WTC11 (cell line): ENCODE measurements at regions not wholly inside any gene's neighbourhood (a gene's known extent, or its start where the extent isn't known, plus 50 kb on each side); places are given as distances from the start of the nearest gene placed in this dataset.

Source experiments
- ATAC-seq: fragments of 200-7000 bp; cut with Tn5 transposase; 2 replicates; pipeline ENCODE4 v1.10.0; 2021; ENCODE audit warnings: mild to moderate bottlenecking, moderate library complexity
- CTCF ChIA-PET: fragments of 300-600 bp; sonication (Branson Sonifier 250); formaldehyde crosslinking; loops from one replicate; lab custom pipeline; 2021; ENCODE audit warnings: antibody characterized with exemption; lab: Charles Lee
- POLR2A ChIA-PET: fragments of 350-600 bp; sonication (Branson Sonifier 250); formaldehyde crosslinking; loops from one replicate; lab custom pipeline; 2021; ENCODE audit warnings: antibody characterized with exemption; lab: Charles Lee
- DNase-seq: peaks from one replicate; pipeline ENCODE4 v3.0.0; 2021; ENCODE audit warnings: low spot score
- H3K27ac Mint-ChIP-seq: 2 replicates; pipeline ENCODE4 v1.8.0; 2021; ENCODE audit warnings: mixed read lengths
- H3K27me3 Mint-ChIP-seq: 2 replicates; pipeline ENCODE4 v1.8.0; 2021; ENCODE audit warnings: low read depth, mild to moderate bottlenecking, moderate library complexity, mixed read lengths
- H3K36me3 Mint-ChIP-seq: 2 replicates; pipeline ENCODE4 v1.8.0; 2021; ENCODE audit warnings: mixed read lengths
- H3K4me1 Mint-ChIP-seq: 2 replicates; pipeline ENCODE4 v1.8.0; 2022; ENCODE audit warnings: mixed read lengths
- H3K4me3 Mint-ChIP-seq: 2 replicates; pipeline ENCODE4 v1.8.0; 2021; ENCODE audit warnings: mild to moderate bottlenecking, moderate library complexity, mixed read lengths
- H3K9me3 Mint-ChIP-seq: 2 replicates; pipeline ENCODE4 v1.8.0; 2021; ENCODE audit warnings: mixed read lengths
- AFF4 ChIP-seq: sonication (generic); formaldehyde crosslinking; IDR thresholded peaks from 2 replicates; pipeline ENCODE4 v1.8.1; 2023; ENCODE audit warnings: mild to moderate bottlenecking, missing genetic modification reagents, borderline replicate concordance
- CREM ChIP-seq: sonication (generic); formaldehyde crosslinking; IDR thresholded peaks from 2 replicates; pipeline ENCODE4 v1.8.1; 2022; ENCODE audit warnings: mild to moderate bottlenecking, missing genetic modification reagents, moderate library complexity
- GABPB1 ChIP-seq: sonication (generic); formaldehyde crosslinking; IDR thresholded peaks from 2 replicates; pipeline ENCODE4 v1.8.1; 2023; ENCODE audit warnings: mild to moderate bottlenecking, missing genetic modification reagents
- NR1H2 ChIP-seq: sonication (generic); formaldehyde crosslinking; IDR thresholded peaks from 2 replicates; pipeline ENCODE4 v1.9.0; 2021; ENCODE audit warnings: mild to moderate bottlenecking, moderate library complexity, missing genetic modification reagents
- NR3C1 ChIP-seq: sonication (generic); formaldehyde crosslinking; conservative IDR thresholded peaks from 2 replicates; pipeline ENCODE4 v1.8.1; 2023; ENCODE audit warnings: low read depth, mild to moderate bottlenecking, missing genetic modification reagents
- PRDM15 ChIP-seq: sonication (generic); formaldehyde crosslinking; IDR thresholded peaks from 2 replicates; pipeline ENCODE4 v1.8.0; 2022; ENCODE audit warnings: missing genetic modification reagents
- TCF7 ChIP-seq: sonication (generic); formaldehyde crosslinking; IDR thresholded peaks from 2 replicates; pipeline ENCODE4 v1.8.0; 2022; ENCODE audit warnings: mild to moderate bottlenecking, low read depth, missing genetic modification reagents, moderate library complexity
- ZNF232 ChIP-seq: sonication (generic); formaldehyde crosslinking; IDR thresholded peaks from 2 replicates; pipeline ENCODE4 v1.8.0; 2022; ENCODE audit warnings: mild to moderate bottlenecking, missing genetic modification reagents
- TF ChIP-seq, protein P1 (sequence below): sonication (generic); formaldehyde crosslinking; IDR thresholded peaks from 2 replicates; pipeline ENCODE4 v1.8.1; 2023; ENCODE audit warnings: mild to moderate bottlenecking, missing genetic modification reagents
- TF ChIP-seq, protein P2 (sequence below): sonication (generic); formaldehyde crosslinking; IDR thresholded peaks from 2 replicates; pipeline ENCODE4 v1.8.0; 2023; ENCODE audit warnings: mild to moderate bottlenecking, missing genetic modification reagents
- TF ChIP-seq, protein P3 (sequence below): fragments of 250-450 bp; sonication (Bioruptor Pico); IDR thresholded peaks from 2 replicates; pipeline ENCODE4 v1.9.0; 2021; ENCODE audit warnings: mild to moderate bottlenecking

GRCh38 chr4:85406185-85406584 is 68.8 kb upstream of the ARHGAP24 start:
- TF ChIP-seq CREM (CRISPR knock-in tag) (no peak), AFF4 (CRISPR knock-in tag) (no peak), PRDM15 (CRISPR knock-in tag) (no peak), GABPB1 (CRISPR knock-in tag) (no peak), NR1H2 (no peak), TCF7 (no peak), NR3C1 (CRISPR knock-in tag) (no peak), ZNF232 (CRISPR knock-in tag) (no peak)
- TF ChIP-seq, protein P1, sequence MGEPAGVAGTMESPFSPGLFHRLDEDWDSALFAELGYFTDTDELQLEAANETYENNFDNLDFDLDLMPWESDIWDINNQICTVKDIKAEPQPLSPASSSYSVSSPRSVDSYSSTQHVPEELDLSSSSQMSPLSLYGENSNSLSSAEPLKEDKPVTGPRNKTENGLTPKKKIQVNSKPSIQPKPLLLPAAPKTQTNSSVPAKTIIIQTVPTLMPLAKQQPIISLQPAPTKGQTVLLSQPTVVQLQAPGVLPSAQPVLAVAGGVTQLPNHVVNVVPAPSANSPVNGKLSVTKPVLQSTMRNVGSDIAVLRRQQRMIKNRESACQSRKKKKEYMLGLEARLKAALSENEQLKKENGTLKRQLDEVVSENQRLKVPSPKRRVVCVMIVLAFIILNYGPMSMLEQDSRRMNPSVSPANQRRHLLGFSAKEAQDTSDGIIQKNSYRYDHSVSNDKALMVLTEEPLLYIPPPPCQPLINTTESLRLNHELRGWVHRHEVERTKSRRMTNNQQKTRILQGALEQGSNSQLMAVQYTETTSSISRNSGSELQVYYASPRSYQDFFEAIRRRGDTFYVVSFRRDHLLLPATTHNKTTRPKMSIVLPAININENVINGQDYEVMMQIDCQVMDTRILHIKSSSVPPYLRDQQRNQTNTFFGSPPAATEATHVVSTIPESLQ: no peak
- TF ChIP-seq, protein P2, sequence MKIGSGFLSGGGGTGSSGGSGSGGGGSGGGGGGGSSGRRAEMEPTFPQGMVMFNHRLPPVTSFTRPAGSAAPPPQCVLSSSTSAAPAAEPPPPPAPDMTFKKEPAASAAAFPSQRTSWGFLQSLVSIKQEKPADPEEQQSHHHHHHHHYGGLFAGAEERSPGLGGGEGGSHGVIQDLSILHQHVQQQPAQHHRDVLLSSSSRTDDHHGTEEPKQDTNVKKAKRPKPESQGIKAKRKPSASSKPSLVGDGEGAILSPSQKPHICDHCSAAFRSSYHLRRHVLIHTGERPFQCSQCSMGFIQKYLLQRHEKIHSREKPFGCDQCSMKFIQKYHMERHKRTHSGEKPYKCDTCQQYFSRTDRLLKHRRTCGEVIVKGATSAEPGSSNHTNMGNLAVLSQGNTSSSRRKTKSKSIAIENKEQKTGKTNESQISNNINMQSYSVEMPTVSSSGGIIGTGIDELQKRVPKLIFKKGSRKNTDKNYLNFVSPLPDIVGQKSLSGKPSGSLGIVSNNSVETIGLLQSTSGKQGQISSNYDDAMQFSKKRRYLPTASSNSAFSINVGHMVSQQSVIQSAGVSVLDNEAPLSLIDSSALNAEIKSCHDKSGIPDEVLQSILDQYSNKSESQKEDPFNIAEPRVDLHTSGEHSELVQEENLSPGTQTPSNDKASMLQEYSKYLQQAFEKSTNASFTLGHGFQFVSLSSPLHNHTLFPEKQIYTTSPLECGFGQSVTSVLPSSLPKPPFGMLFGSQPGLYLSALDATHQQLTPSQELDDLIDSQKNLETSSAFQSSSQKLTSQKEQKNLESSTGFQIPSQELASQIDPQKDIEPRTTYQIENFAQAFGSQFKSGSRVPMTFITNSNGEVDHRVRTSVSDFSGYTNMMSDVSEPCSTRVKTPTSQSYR (CRISPR knock-in tag): no peak
- TF ChIP-seq, protein P3, sequence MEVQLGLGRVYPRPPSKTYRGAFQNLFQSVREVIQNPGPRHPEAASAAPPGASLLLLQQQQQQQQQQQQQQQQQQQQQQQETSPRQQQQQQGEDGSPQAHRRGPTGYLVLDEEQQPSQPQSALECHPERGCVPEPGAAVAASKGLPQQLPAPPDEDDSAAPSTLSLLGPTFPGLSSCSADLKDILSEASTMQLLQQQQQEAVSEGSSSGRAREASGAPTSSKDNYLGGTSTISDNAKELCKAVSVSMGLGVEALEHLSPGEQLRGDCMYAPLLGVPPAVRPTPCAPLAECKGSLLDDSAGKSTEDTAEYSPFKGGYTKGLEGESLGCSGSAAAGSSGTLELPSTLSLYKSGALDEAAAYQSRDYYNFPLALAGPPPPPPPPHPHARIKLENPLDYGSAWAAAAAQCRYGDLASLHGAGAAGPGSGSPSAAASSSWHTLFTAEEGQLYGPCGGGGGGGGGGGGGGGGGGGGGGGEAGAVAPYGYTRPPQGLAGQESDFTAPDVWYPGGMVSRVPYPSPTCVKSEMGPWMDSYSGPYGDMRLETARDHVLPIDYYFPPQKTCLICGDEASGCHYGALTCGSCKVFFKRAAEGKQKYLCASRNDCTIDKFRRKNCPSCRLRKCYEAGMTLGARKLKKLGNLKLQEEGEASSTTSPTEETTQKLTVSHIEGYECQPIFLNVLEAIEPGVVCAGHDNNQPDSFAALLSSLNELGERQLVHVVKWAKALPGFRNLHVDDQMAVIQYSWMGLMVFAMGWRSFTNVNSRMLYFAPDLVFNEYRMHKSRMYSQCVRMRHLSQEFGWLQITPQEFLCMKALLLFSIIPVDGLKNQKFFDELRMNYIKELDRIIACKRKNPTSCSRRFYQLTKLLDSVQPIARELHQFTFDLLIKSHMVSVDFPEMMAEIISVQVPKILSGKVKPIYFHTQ (CRISPR knock-in tag): no peak
- ChIA-PET CTCF (no interaction called here), POLR2A (no interaction called here)
- ATAC-seq (no peak), DNase-seq (no peak)
- Mint-ChIP-seq H3K36me3 (no peaks in the 10 kb centered on the region), H3K27ac (no peak overlapping the region), H3K27me3 (no peaks in the 10 kb centered on the region), H3K4me3 (no peak overlapping the region), H3K4me1 (no peaks in the 10 kb centered on the region), H3K9me3 (no peaks in the 10 kb centered on the region)
